ENCODE measurements at regions not wholly inside any gene's neighbourhood (a gene's known extent, or its start where the extent isn't known, plus 50 kb on each side); places are given as distances from the start of the nearest gene placed in this dataset.

GRCh38 chr7:17507717-17508116 lies 209.3 kb downstream of the AHR start (continued):
- TF ChIP-seq MED13 (CRISPR knock-in tag; IDR thresholded peaks at IDR 0.05) (no peak), SP5 (CRISPR knock-in tag; IDR thresholded peaks at IDR 0.05; ENCODE audit: borderline replicate concordance, low read depth) (peak; percentile 91), ZNF740 (CRISPR knock-in tag; IDR thresholded peaks at IDR 0.05) (no peak), AKAP8 (CRISPR knock-in tag; IDR thresholded peaks at IDR 0.05) (no peak), NONO (IDR thresholded peaks at IDR 0.05) (no peak), NONO (CRISPR knock-in tag; conservative IDR thresholded peaks at IDR 0.05) (no peak), EED (CRISPR knock-in tag; IDR thresholded peaks at IDR 0.05) (no peak), SCMH1 (CRISPR knock-in tag; IDR thresholded peaks at IDR 0.05; ENCODE audit: borderline replicate concordance) (no peak), ZNF589 (CRISPR knock-in tag; conservative IDR thresholded peaks at IDR 0.05) (no peak), CHD4 (IDR thresholded peaks at IDR 0.05; ENCODE audit: borderline replicate concordance, low read length) (no peak), RARA (CRISPR knock-in tag; IDR thresholded peaks at IDR 0.05) (peak; percentile 93), SAFB2 (CRISPR knock-in tag; IDR thresholded peaks at IDR 0.05; ENCODE audit: borderline replicate concordance, low read depth) (no peak), SOX13 (IDR thresholded peaks at IDR 0.05) (no peak), SOX13 (CRISPR knock-in tag; conservative IDR thresholded peaks at IDR 0.05 in 1 of 2, IDR thresholded peaks at IDR 0.05 in 1 of 2) (peak in 1 of 2 experiments; percentile 77; a peak in 2 of 4 replicates), HNRNPK (IDR thresholded peaks at IDR 0.05; ENCODE audit: low read depth, low read length, poor library complexity, severe bottlenecking) (no peak), JUND (CRISPR knock-in tag; IDR thresholded peaks at IDR 0.05) (0 out of 2 replicates have a peak, but pooled peaks have one; percentile 29), ARID4A (CRISPR knock-in tag; IDR thresholded peaks at IDR 0.05; ENCODE audit: borderline replicate concordance) (peak; percentile 27; the same call in 1 of the 2 replicates), ETV6 (CRISPR knock-in tag; conservative IDR thresholded peaks at IDR 0.05) (no peak), ZNF567 (CRISPR knock-in tag; IDR thresholded peaks at IDR 0.05; ENCODE audit: borderline replicate concordance) (no peak), ZNF546 (CRISPR knock-in tag; conservative IDR thresholded peaks at IDR 0.05) (no peak), LCORL (IDR thresholded peaks at IDR 0.05) (no peak), LCORL (CRISPR knock-in tag; IDR thresholded peaks at IDR 0.05) (peak; percentile 74), GATAD2A (CRISPR knock-in tag; IDR thresholded peaks at IDR 0.05) (peak; percentile 88), KLF16 (CRISPR knock-in tag; IDR thresholded peaks at IDR 0.05) (0 out of 4 replicates have a peak, but pooled peaks of 1 of the 2 experiments have one; percentile 43), MIXL1 (CRISPR knock-in tag; IDR thresholded peaks at IDR 0.05) (peak; percentile 81), THAP11 (CRISPR knock-in tag; IDR thresholded peaks at IDR 0.05) (no peak; the same call in 1 of the 2 replicates), E2F1 (CRISPR knock-in tag; IDR thresholded peaks at IDR 0.05) (no peak), MYC (CRISPR knock-in tag; IDR thresholded peaks at IDR 0.05; ENCODE audit: borderline replicate concordance) (no peak), NR2C2 (CRISPR knock-in tag; IDR thresholded peaks at IDR 0.05; ENCODE audit: borderline replicate concordance) (peak; percentile 84), RCOR2 (CRISPR knock-in tag; IDR thresholded peaks at IDR 0.05) (peak; percentile 93)

All from HepG2 (cell line).